IMR-90 (cell line): ENCODE measurements at regions not wholly inside any gene's neighbourhood (a gene's known extent, or its start where the extent isn't known, plus 50 kb on each side); places are given as distances from the start of the nearest gene placed in this dataset.

ENCODE experiments used
- ATAC-seq: fragments of 200-7000 bp; cut with Tn5 transposase; 2 replicates; pipeline ENCODE4 v1.9.1; 2020; ENCODE audit warnings: low read depth, mild to moderate bottlenecking, moderate library complexity
- BruUV-seq: library from RNA; stranded (reverse); fragments of 400-500 nt; replicated peaks from 2 replicates; lab custom pipeline; 2021; lab: Mats Ljungman, UMichigan
- CTCF ChIA-PET: fragments of 300-600 bp; formaldehyde crosslinking; extraction: SDS; loops from one replicate; lab custom pipeline; 2021; ENCODE audit warnings: antibody characterized with exemption; lab: Yijun Ruan, JAX
- POLR2A ChIA-PET: fragments of 300-600 bp; sonication (Branson Sonifier 250); formaldehyde crosslinking; loops from one replicate; lab custom pipeline; 2022; ENCODE audit warnings: antibody characterized with exemption; ENCODE audit not compliant: unreplicated experiment; lab: Charles Lee
- DNase-seq: peaks from one replicate; pipeline ENCODE4 v3.0.0; 2013
- H2AFZ ChIP-seq: replicated peaks from 2 replicates; pipeline ENCODE3; 2013; ENCODE audit warnings: low read length, mild to moderate bottlenecking; ENCODE audit not compliant: poor library complexity
- H2AK5ac ChIP-seq: 2 replicates; pipeline ENCODE4 v1.6.1; 2013; ENCODE audit warnings: low read depth, low read length, inconsistent platforms
- H2AK9ac ChIP-seq: replicated peaks from 2 replicates; pipeline ENCODE3; 2013; ENCODE audit warnings: mild to moderate bottlenecking, low read depth, low read length, moderate library complexity; ENCODE audit not compliant: poor library complexity
- H2BK120ac ChIP-seq: 2 replicates; pipeline ENCODE4 v1.6.1; 2013; ENCODE audit warnings: low read depth, low read length, inconsistent platforms
- H2BK15ac ChIP-seq: 3 replicates; pipeline ENCODE4 v1.6.1; 2013; ENCODE audit warnings: low read depth, low read length, inconsistent platforms
- H2BK20ac ChIP-seq: 2 replicates; pipeline ENCODE4 v1.6.1; 2013; ENCODE audit warnings: low read depth, mild to moderate bottlenecking, inconsistent platforms, low read length, moderate library complexity
- H2BK5ac ChIP-seq: 2 replicates; pipeline ENCODE4 v1.6.1; 2013; ENCODE audit warnings: mild to moderate bottlenecking, low read depth, low read length, inconsistent platforms; ENCODE audit not compliant: poor library complexity, severe bottlenecking
- H3K14ac ChIP-seq: replicated peaks from 2 replicates; pipeline ENCODE4 v1.6.1; 2013; ENCODE audit warnings: low read depth, low read length, inconsistent platforms
- H3K18ac ChIP-seq: 2 replicates; pipeline ENCODE4 v1.6.1; 2013; ENCODE audit warnings: low read depth, low read length, control low read depth
- H3K23ac ChIP-seq: 2 replicates; pipeline ENCODE4 v1.6.1; 2013; ENCODE audit warnings: low read depth, low read length, inconsistent platforms
- H3K27ac ChIP-seq: 2 replicates; pipeline ENCODE4 v1.5.1; 2013; ENCODE audit warnings: mild to moderate bottlenecking, control low read depth, low read length; ENCODE audit not compliant: insufficient read depth
- H3K27me3 ChIP-seq: 2 replicates; pipeline ENCODE4 v1.6.1; 2013; ENCODE audit warnings: low read length; ENCODE audit not compliant: control insufficient read depth, insufficient read depth
- H3K36me3 ChIP-seq: 2 replicates; pipeline ENCODE4 v1.6.1; 2013; ENCODE audit warnings: low read length, mixed read lengths; ENCODE audit not compliant: control insufficient read depth, insufficient read depth
- H3K4ac ChIP-seq: 2 replicates; pipeline ENCODE4 v1.6.1; 2013; ENCODE audit warnings: low read depth, low read length, inconsistent platforms
- H3K4me1 ChIP-seq: 2 replicates; pipeline ENCODE4 v1.6.1; 2013; ENCODE audit warnings: low read length, mixed read lengths; ENCODE audit not compliant: control insufficient read depth, insufficient read depth
- H3K4me2 ChIP-seq: 2 replicates; pipeline ENCODE4 v1.6.1; 2013; ENCODE audit warnings: low read depth, mild to moderate bottlenecking, control low read depth, low read length, moderate library complexity
- H3K4me3 ChIP-seq: 2 replicates; pipeline ENCODE4 v1.5.1; 2013; ENCODE audit warnings: low read depth, mild to moderate bottlenecking, control low read depth, low read length, moderate library complexity; ENCODE audit not compliant: insufficient read depth
- H3K56ac ChIP-seq: 2 replicates; pipeline ENCODE4 v1.6.1; 2013; ENCODE audit warnings: low read length, inconsistent platforms; ENCODE audit not compliant: insufficient read depth; ENCODE audit errors: extremely low read depth
- H3K79me1 ChIP-seq, 2 experiments: 2 replicates each; pipeline ENCODE4 v1.6.1; 2013; ENCODE audit warnings: low read length in 2 of 2, inconsistent platforms in 1 of 2, low read depth in 1 of 2
- H3K9ac ChIP-seq: 2 replicates; pipeline ENCODE4 v1.6.1; 2013; ENCODE audit warnings: low read depth, low read length, control low read depth
- H3K9me1 ChIP-seq: 2 replicates; pipeline ENCODE4 v1.6.1; 2013; ENCODE audit warnings: low read length, inconsistent platforms; ENCODE audit not compliant: insufficient read depth
- H3K9me3 ChIP-seq: 2 replicates; pipeline ENCODE4 v1.6.1; 2013; ENCODE audit warnings: low read length; ENCODE audit not compliant: control insufficient read depth, insufficient read depth
- H4K20me1 ChIP-seq: 2 replicates; pipeline ENCODE4 v1.6.1; 2013; ENCODE audit warnings: low read length, inconsistent platforms; ENCODE audit not compliant: insufficient read depth
- H4K5ac ChIP-seq: 2 replicates; pipeline ENCODE4 v1.6.1; 2013; ENCODE audit warnings: mild to moderate bottlenecking, low read depth, low read length, control low read depth
- H4K8ac ChIP-seq, 2 experiments: 2 replicates each; pipeline ENCODE4 v1.6.1; 2013; ENCODE audit warnings: low read depth in 2 of 2, low read length in 2 of 2, control low read depth in 1 of 2, inconsistent platforms in 1 of 2
- H4K91ac ChIP-seq: 2 replicates; pipeline ENCODE4 v1.6.1; 2013; ENCODE audit warnings: low read depth, low read length, inconsistent platforms; ENCODE audit not compliant: insufficient read depth
- BHLHE40 ChIP-seq: fragments of 150-350 bp; IDR thresholded peaks from 2 replicates; pipeline ENCODE4 v1.6.1; 2016; ENCODE audit warnings: mild to moderate bottlenecking, low read depth, low read length
- CEBPB ChIP-seq: IDR thresholded peaks from 2 replicates; pipeline ENCODE4 v1.6.1; 2012; ENCODE audit warnings: low read depth, low read length, improper control_type of control experiment
- CHD1 ChIP-seq: IDR thresholded peaks from 2 replicates; pipeline ENCODE4 v1.6.1; 2012; ENCODE audit warnings: low read depth, low read length, improper control_type of control experiment
- CTCF ChIP-seq: conservative IDR thresholded peaks from 2 replicates; pipeline ENCODE4 v1.5.1; 2012; ENCODE audit warnings: mild to moderate bottlenecking, low read depth, low read length, improper control_type of control experiment
- FOS ChIP-seq: fragments of 150-350 bp; IDR thresholded peaks from 2 replicates; pipeline ENCODE4 v1.6.1; 2016; ENCODE audit warnings: low read depth, low read length
- NFE2L2 ChIP-seq: fragments of 150-350 bp; IDR thresholded peaks from 2 replicates; pipeline ENCODE4 v1.6.1; 2016; ENCODE audit warnings: low read depth, mild to moderate bottlenecking, low read length
- RCOR1 ChIP-seq: IDR thresholded peaks from 2 replicates; pipeline ENCODE4 v1.6.1; 2012; ENCODE audit warnings: mild to moderate bottlenecking, low read length, improper control_type of control experiment; ENCODE audit not compliant: insufficient replicate concordance
- RFX5 ChIP-seq: IDR thresholded peaks from 2 replicates; pipeline ENCODE4 v1.8.0; 2012; ENCODE audit warnings: low read depth, mild to moderate bottlenecking, low read length, moderate library complexity
- SMC3 ChIP-seq: fragments of 150-350 bp; IDR thresholded peaks from 2 replicates; pipeline ENCODE4 v1.6.1; 2016; ENCODE audit warnings: low read depth, mild to moderate bottlenecking, antibody characterized with exemption, low read length, moderate library complexity
- WGBS, 2 experiments: methylation state at CpG; one replicate each; pipeline versions ENCODE4 v1.1.5 to v1.1.7; 2013; ENCODE audit warnings: missing lambda C conversion rate in 2 of 2; ENCODE audit not compliant: insufficient read length in 1 of 2; ENCODE audit errors: extremely low coverage in 2 of 2; 5-methylcytosine and 5-hydroxymethylcytosine counted together
- dilution Hi-C: fragments of 300-500 bp; cut with HindIII; formaldehyde crosslinking; loops from one replicate; pipeline ENCODE4 v1.14.3; 2018; ENCODE audit warnings: low sequenced_read_pairs; ENCODE audit not compliant: unreplicated experiment
- in situ Hi-C: fragments of 300-500 bp; cut with MboI; formaldehyde crosslinking; loops from 3 replicates; pipeline ENCODE4 v1.14.3; 2019; ENCODE audit warnings: low sequenced_read_pairs, inconsistent platforms, mixed read lengths
- intact Hi-C: fragments of 100-400 bp; cut with micrococcal nuclease; formaldehyde crosslinking; loops from 2 replicates; pipeline ENCODE4 v1.10.0; 2022
- TF ChIP-seq, protein P1 (sequence below): fragments of 150-350 bp; IDR thresholded peaks from 2 replicates; pipeline ENCODE4 v1.6.1; 2017; ENCODE audit warnings: mild to moderate bottlenecking, antibody characterized with exemption, low read length, low read depth

GRCh38 chr17:79431175-79431574, 179.7 kb downstream of the RBFOX3 start:
- no peak overlapping the region for H2AFZ ChIP-seq
- dilution Hi-C loops, result no loop called here
- no peak overlapping the region for H2AK5ac ChIP-seq
- no peak overlapping the region for H2AK9ac ChIP-seq
- H3K23ac ChIP-seq, result no peak overlapping the region
- no peak overlapping the region for H3K4me3 ChIP-seq
- H3K9ac ChIP-seq, result no peak overlapping the region
- BruUV-seq, result no TSS peak
- no peak overlapping the region for H2BK120ac ChIP-seq
- no CpG with 5 or more reads among the region's 8 CpGs for WGBS, 2 experiments
- in situ Hi-C loops, result no loop called here
- H3K9me1 ChIP-seq, result no peaks in the 10 kb centered on the region
- H4K8ac ChIP-seq, result no peak overlapping the region
- H4K5ac ChIP-seq, result no peak overlapping the region
- H3K18ac ChIP-seq, result no peak overlapping the region
- no peaks in the 10 kb centered on the region; the same call in 1 of the 2 replicates for H3K27me3 ChIP-seq
- ChIA-PET CTCF (no interaction called here), POLR2A (no interaction called here)
- no peak overlapping the region for H2BK5ac ChIP-seq
- no peak overlapping the region for H2BK15ac ChIP-seq
- no peak overlapping the region for H3K4ac ChIP-seq
- H3K79me1 ChIP-seq, result no peaks in the 10 kb centered on the region
- no peak overlapping the region for H2BK20ac ChIP-seq
- no peak overlapping the region for H4K91ac ChIP-seq
- no peaks in the 10 kb centered on the region for H3K4me1 ChIP-seq
- no peaks in the 10 kb centered on the region for H4K20me1 ChIP-seq
- no peaks in the 10 kb centered on the region for H3K36me3 ChIP-seq
- H3K14ac ChIP-seq, result no peak overlapping the region
- no peak overlapping the region for H3K4me2 ChIP-seq
- TF ChIP-seq BHLHE40, result no peak
- TF ChIP-seq FOS, result no peak
- no peak for TF ChIP-seq NFE2L2
- TF ChIP-seq, protein P1, sequence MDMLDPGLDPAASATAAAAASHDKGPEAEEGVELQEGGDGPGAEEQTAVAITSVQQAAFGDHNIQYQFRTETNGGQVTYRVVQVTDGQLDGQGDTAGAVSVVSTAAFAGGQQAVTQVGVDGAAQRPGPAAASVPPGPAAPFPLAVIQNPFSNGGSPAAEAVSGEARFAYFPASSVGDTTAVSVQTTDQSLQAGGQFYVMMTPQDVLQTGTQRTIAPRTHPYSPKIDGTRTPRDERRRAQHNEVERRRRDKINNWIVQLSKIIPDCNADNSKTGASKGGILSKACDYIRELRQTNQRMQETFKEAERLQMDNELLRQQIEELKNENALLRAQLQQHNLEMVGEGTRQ, result no peak
- no peak for TF ChIP-seq CHD1
- TF ChIP-seq SMC3, result no peak
- no peak for TF ChIP-seq RCOR1
- TF ChIP-seq CTCF, result no peak
- no peak for TF ChIP-seq CEBPB
- TF ChIP-seq RFX5, result no peak
- H3K27ac ChIP-seq, result no peak overlapping the region
- H3K56ac ChIP-seq, result no peak overlapping the region
- intact Hi-C loops, result no loop called here
- no peaks in the 10 kb centered on the region for H3K9me3 ChIP-seq
- DNase-seq (no peak), ATAC-seq (no peak)
